ENCODE measurements at regions not wholly inside any gene's neighbourhood (a gene's known extent, or its start where the extent isn't known, plus 50 kb on each side); places are given as distances from the start of the nearest gene placed in this dataset.

- TF ChIP-seq CTCF (IDR thresholded peaks at IDR 0.05) (no peak), POLR2A (IDR thresholded peaks at IDR 0.05) (no peak)
These were observed 88.4 kb upstream of the GRAMD2B start for GRCh38 chr5:126334760-126335159.
